ENCODE measurements at regions not wholly inside any gene's neighbourhood (a gene's known extent, or its start where the extent isn't known, plus 50 kb on each side); places are given as distances from the start of the nearest gene placed in this dataset.

DNA sequence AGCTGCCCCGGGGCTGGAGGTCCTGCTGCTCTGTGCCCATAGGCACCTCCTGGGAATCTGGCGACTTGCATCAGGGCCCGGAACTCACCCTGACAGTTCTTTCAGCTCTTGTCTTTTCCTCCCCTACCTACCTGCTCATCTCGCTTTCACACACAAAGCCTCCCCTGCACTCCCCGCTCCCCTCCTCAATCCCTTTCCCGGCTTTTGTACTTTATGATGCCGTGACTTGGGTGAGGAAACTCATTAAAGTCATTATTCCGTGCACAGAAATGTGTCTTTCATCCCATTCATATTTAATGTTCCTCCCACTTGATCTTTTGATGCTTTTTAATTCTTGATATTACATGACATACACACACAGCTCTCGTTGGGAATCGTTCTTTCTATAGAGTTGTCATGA lies 218.6 kb downstream of the RPS24 start:
- no peak for DNase-seq (ENCODE audit: low read depth, low spot score)
- no peak overlapping the region for H3K4me3 ChIP-seq
- no peak overlapping the region for H3K27ac ChIP-seq
- no peaks in the 10 kb centered on the region for H3K36me3 ChIP-seq (ENCODE audit: insufficient read depth, low read length)
- no peak overlapping the region for H3K9ac ChIP-seq (ENCODE audit: insufficient read length)
- no peak for TF ChIP-seq POLR2AphosphoS5 (IDR thresholded peaks at IDR 0.05; ENCODE audit: borderline replicate concordance, low read depth, low read length)
- TF ChIP-seq EZH2 (IDR thresholded peaks at IDR 0.05) = no peak
- no peak for TF ChIP-seq FOXP2 (optimal IDR thresholded peaks at IDR 0.05; ENCODE audit: control extremely low read depth, extremely low read length, insufficient read depth)
- H3K9me3 ChIP-seq (ENCODE audit: low read depth, low read length) = no peaks in the 10 kb centered on the region

DNA sequence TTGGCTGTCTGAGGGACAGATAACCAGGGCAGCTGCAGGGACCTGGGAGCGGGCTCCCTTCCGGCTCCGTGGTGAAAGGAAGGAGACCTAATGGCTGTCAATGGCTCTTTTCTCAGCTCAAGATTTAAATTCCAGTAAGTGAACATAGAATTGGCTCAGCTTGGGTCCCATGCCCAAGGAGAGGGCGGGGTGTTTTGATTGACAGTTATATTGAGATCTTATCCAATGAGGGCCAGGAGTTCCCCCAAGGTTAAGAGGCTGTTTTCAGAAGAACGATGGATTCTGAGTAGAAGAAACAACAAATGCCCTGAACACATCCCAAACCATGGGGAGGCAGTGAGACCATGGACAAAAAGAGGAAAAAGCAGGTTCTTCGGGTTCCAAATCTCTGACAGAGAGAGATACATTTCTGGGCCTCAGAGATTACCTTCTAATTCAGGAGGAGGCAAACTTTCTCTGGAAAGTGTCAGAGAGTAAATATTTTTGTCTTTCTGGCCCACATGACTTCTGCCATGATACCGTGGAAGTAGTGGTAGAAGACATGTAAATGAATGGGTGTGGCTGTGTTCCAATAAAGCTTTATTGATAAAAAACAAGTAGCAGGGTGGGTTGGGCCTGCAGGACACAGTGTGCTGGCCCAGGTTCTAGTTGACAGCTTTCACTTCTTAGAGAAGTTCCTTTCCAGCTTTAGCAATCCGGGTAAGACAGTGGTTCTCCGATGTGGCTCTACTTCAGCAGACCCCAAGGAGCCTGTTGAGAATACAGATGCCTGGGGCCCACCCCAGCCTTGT lies 219.6 kb downstream of the RPS24 start:
- TF ChIP-seq EZH2 (IDR thresholded peaks at IDR 0.05) = no peak
- no peak for TF ChIP-seq FOXP2 (optimal IDR thresholded peaks at IDR 0.05; ENCODE audit: control extremely low read depth, extremely low read length, insufficient read depth)
- no peak for TF ChIP-seq POLR2AphosphoS5 (IDR thresholded peaks at IDR 0.05; ENCODE audit: borderline replicate concordance, low read depth, low read length)
- DNase-seq (ENCODE audit: low read depth, low spot score) = no peak
- no peak overlapping the region for H3K4me3 ChIP-seq

DNA sequence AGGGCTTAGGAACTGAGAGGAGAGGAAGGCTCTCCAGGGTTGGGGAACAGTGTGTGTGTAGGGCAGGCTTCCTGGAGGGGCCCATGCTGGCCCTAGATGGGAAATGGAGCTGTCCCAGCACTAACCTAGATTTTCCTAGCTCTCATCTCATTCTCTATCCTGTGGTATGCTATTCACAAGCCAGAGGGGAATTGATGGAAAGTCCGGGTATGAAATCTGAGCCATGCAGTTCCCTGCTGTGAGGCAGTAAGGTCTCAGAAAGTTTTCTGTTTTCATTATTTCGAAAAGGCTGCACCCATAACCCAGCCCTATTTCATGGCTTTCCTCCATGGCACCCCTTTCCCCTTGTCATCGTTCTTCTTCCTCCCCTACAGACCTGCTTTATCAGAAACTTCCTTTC lies 220.3 kb downstream of the RPS24 start:
- H3K9ac ChIP-seq (ENCODE audit: insufficient read length) = no peak overlapping the region
- TF ChIP-seq FOXP2 (optimal IDR thresholded peaks at IDR 0.05; ENCODE audit: control extremely low read depth, extremely low read length, insufficient read depth) = no peak
- no peak for TF ChIP-seq POLR2AphosphoS5 (IDR thresholded peaks at IDR 0.05; ENCODE audit: borderline replicate concordance, low read depth, low read length)
- TF ChIP-seq EZH2 (IDR thresholded peaks at IDR 0.05) = no peak
- H3K36me3 ChIP-seq (ENCODE audit: insufficient read depth, low read length) = no peaks in the 10 kb centered on the region
- H3K27ac ChIP-seq = no peak overlapping the region
- no peak for DNase-seq (ENCODE audit: low read depth, low spot score)
- no peaks in the 10 kb centered on the region for H3K9me3 ChIP-seq (ENCODE audit: low read depth, low read length)
- H3K4me3 ChIP-seq = no peak overlapping the region

More for the DNA sequence above, 219.6 kb downstream of the RPS24 start:
- Histone ChIP-seq H3K27ac (no peak overlapping the region), H3K9me3 (ENCODE audit: low read depth, low read length) (no peaks in the 10 kb centered on the region), H3K9ac (ENCODE audit: insufficient read length) (no peak overlapping the region), H3K36me3 (ENCODE audit: insufficient read depth, low read length) (no peaks in the 10 kb centered on the region)

DNA sequence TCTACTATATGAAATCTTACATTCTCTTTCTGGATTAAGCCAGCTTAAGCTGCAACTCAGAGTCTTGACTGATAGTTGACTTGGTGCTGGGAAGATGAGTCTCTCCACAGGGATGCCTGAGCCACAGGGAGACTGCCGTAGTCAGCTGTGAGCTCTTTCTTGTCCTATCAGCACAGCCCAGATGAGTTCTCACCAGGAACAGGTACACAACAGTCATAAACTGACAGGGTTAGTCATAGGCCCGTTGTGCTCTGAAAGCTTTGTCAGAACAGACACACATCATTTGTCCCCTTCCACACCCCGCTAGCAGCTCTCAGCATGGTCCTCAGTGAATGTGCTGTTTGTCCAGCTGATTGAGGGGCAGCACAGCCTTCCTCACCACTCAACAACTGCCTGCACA lies 221.6 kb downstream of the RPS24 start:
- Histone ChIP-seq H3K36me3 (ENCODE audit: insufficient read depth, low read length) (no peaks in the 10 kb centered on the region), H3K4me3 (no peak overlapping the region), H3K9ac (ENCODE audit: insufficient read length) (no peak overlapping the region), H3K27ac (no peak overlapping the region), H3K9me3 (ENCODE audit: low read depth, low read length) (no peaks in the 10 kb centered on the region)
- no peak for TF ChIP-seq FOXP2 (optimal IDR thresholded peaks at IDR 0.05; ENCODE audit: control extremely low read depth, extremely low read length, insufficient read depth)
- TF ChIP-seq POLR2AphosphoS5 (IDR thresholded peaks at IDR 0.05; ENCODE audit: borderline replicate concordance, low read depth, low read length) = no peak
- TF ChIP-seq EZH2 (IDR thresholded peaks at IDR 0.05) = no peak
- no peak for DNase-seq (ENCODE audit: low read depth, low spot score)

DNA sequence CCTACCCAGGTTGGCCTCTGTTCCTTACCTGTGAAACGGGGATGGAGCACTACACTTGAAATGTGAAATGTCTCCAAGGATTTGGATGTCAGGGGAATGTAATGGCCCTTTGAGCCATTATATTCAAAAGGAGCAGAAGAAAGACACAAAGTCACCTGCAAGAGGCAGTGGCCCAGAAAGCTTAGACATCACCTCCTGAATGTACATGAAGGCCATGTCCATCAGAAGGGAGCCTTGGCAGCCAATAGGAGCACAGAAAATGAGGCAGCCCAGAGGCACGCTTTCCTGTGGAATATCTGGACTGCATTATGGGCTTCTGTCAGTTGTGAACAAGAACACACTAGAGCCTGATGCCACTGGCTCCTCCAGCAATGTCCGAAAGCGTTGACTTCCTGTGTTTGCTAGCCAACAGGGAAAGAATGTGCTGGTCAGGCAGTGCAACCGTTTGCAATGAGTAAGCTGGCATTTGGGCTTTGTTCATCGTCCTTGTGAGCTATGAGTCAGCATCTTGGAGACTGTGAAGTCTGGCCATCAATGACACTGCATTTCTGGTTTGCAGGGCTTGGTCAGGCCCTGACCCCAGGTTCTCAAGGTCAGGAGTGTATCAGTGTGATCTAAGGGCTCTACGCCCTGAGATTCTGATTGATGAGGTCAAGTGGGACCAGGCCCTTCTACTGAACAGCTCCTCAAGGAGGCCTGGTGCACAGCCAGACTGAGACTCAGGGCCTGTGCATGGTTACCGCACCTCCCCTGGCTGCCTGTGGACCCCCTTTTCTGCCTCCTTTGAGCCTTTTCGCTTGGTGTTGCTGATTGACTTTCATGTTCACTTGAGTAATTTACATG lies 222.4 kb downstream of the RPS24 start:
- H3K9me3 ChIP-seq (ENCODE audit: low read depth, low read length) = no peaks in the 10 kb centered on the region
- H3K9ac ChIP-seq (ENCODE audit: insufficient read length) = no peak overlapping the region
- DNase-seq (ENCODE audit: low read depth, low spot score) = no peak
- H3K4me3 ChIP-seq = no peak overlapping the region
- no peak overlapping the region for H3K27ac ChIP-seq
- no peaks in the 10 kb centered on the region for H3K36me3 ChIP-seq (ENCODE audit: insufficient read depth, low read length)
- TF ChIP-seq POLR2AphosphoS5 (IDR thresholded peaks at IDR 0.05; ENCODE audit: borderline replicate concordance, low read depth, low read length) (no peak), FOXP2 (optimal IDR thresholded peaks at IDR 0.05; ENCODE audit: control extremely low read depth, extremely low read length, insufficient read depth) (no peak), EZH2 (IDR thresholded peaks at IDR 0.05) (no peak)

DNA sequence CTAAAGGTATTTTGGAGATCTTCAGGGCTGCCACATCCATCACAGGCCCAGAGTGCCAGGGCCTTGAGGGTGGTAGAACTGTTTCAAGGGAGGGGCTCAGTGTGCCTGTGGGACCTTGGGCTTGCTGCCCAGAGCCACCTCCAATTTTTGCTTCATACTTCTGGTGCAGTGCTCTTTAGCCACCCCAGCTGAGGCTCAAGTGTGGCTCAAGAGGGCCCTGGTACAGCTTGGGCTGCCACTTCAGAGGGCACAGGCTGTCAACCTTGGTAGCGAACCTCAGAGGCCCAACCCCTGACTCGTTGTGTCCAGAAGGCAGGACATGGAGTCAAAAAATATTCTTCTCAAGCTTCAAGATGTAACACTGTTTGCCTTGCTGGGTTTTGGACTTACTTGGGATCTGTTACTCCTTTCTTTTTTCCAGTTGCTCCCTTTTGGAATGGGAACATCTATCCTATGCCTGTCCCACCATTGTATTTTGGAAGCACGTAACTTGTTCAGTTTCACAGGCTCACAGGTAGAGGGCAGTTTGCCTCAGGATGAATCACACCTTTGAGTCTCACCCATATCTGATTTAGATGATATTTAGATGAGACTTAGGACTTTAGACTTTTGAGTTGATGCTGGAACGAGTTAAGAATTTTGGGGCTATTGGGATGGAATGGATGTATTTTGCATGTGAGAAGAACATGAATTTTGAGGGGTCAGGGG lies 224.8 kb downstream of the RPS24 start:
- no peak overlapping the region for H3K27ac ChIP-seq
- no peaks in the 10 kb centered on the region for H3K36me3 ChIP-seq (ENCODE audit: insufficient read depth, low read length)
- no peak overlapping the region for H3K9ac ChIP-seq (ENCODE audit: insufficient read length)
- TF ChIP-seq POLR2AphosphoS5 (IDR thresholded peaks at IDR 0.05; ENCODE audit: borderline replicate concordance, low read depth, low read length) (no peak), EZH2 (IDR thresholded peaks at IDR 0.05) (no peak), FOXP2 (optimal IDR thresholded peaks at IDR 0.05; ENCODE audit: control extremely low read depth, extremely low read length, insufficient read depth) (no peak)
- no peaks in the 10 kb centered on the region for H3K9me3 ChIP-seq (ENCODE audit: low read depth, low read length)
- DNase-seq (ENCODE audit: low read depth, low spot score) = no peak
- H3K4me3 ChIP-seq = no peak overlapping the region

DNA sequence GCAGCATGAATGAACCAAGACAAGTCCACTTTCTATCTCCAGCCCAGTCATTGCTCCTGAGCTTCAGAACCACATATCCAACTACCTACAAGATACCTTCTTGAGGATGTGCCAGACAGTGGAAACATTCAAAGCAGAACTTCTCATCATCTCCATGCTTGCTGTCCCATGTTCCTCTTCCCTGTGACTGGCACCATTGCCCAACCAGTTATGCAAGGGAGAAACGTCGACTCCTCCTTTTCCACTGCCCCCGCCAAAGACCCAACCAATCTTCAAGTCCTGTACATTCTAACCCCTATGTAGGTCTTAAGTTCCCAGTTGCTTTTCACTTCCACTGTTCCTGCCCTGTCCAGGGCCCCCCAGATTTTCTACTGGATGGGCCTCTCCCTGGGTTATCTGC lies 225.7 kb downstream of the RPS24 start:
- Histone ChIP-seq H3K36me3 (ENCODE audit: insufficient read depth, low read length) (no peaks in the 10 kb centered on the region), H3K4me3 (no peak overlapping the region), H3K9ac (ENCODE audit: insufficient read length) (no peak overlapping the region), H3K27ac (no peak overlapping the region), H3K9me3 (ENCODE audit: low read depth, low read length) (no peaks in the 10 kb centered on the region)
- DNase-seq (ENCODE audit: low read depth, low spot score) = no peak
- TF ChIP-seq POLR2AphosphoS5 (IDR thresholded peaks at IDR 0.05; ENCODE audit: borderline replicate concordance, low read depth, low read length) (no peak), FOXP2 (optimal IDR thresholded peaks at IDR 0.05; ENCODE audit: control extremely low read depth, extremely low read length, insufficient read depth) (no peak), EZH2 (IDR thresholded peaks at IDR 0.05) (no peak)

DNA sequence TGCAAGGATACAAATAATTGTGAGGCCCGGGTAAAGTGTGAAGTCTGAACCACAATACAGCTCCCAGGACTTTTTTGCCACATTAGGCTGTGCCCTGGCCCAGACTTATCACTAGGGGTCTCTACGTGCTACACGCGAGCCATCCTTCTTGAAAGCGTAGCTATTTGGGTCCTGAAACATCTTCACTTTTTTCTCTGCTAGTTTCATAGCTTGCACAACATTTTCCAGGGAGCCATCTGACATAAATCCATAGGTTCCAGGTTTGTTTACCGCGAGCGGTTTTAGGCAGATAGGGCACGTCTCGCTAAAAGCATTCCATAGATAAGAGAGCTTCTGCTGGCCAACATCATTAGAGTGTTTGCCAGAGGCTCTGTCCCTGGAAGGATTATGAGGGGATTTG lies 226.5 kb downstream of the RPS24 start:
- Histone ChIP-seq H3K9ac (ENCODE audit: insufficient read length) (no peak overlapping the region), H3K4me3 (no peak overlapping the region), H3K27ac (no peak overlapping the region), H3K9me3 (ENCODE audit: low read depth, low read length) (no peaks in the 10 kb centered on the region), H3K36me3 (ENCODE audit: insufficient read depth, low read length) (no peaks in the 10 kb centered on the region)
- TF ChIP-seq EZH2 (IDR thresholded peaks at IDR 0.05) (no peak), POLR2AphosphoS5 (IDR thresholded peaks at IDR 0.05; ENCODE audit: borderline replicate concordance, low read depth, low read length) (no peak), FOXP2 (optimal IDR thresholded peaks at IDR 0.05; ENCODE audit: control extremely low read depth, extremely low read length, insufficient read depth) (no peak)
- no peak for DNase-seq (ENCODE audit: low read depth, low spot score)

All from SK-N-MC (cell line).